ENCODE measurements at regions not wholly inside any gene's neighbourhood (a gene's known extent, or its start where the extent isn't known, plus 50 kb on each side); places are given as distances from the start of the nearest gene placed in this dataset.
"Not testable (repeated sequence)": the region's sequence is repeated elsewhere in the genome, so short reads cannot be mapped to it uniquely, and the experiment has no call there.

- H3K4me3 ChIP-seq (replicated peaks; ENCODE audit: low read depth, low read length) = no peak overlapping the region
- no peak for TF ChIP-seq CTCF (IDR thresholded peaks at IDR 0.05; ENCODE audit: low read depth, low read length, missing control alignments)
- no peak for DNase-seq (ENCODE audit: extremely low read depth, low read depth)
Observed at GRCh38 chr22:25327018-25327755, 107.7 kb downstream of the CRYBB2 start.

GRCh38 chr22:25331050-25331449, 111.6 kb downstream of the CRYBB2 start:
- TF ChIP-seq CTCF (IDR thresholded peaks at IDR 0.05; ENCODE audit: low read depth, low read length, missing control alignments) = no peak
- DNase-seq (ENCODE audit: extremely low read depth, low read depth) = no peak
- H3K4me3 ChIP-seq (replicated peaks; ENCODE audit: low read depth, low read length) = no peak overlapping the region

GRCh38 chr22:25331911-25332310, 112.5 kb downstream of the CRYBB2 start:
- not testable (repeated sequence) for H3K4me3 ChIP-seq (replicated peaks; ENCODE audit: low read depth, low read length); DNase-seq (ENCODE audit: extremely low read depth, low read depth)

- H3K4me3 ChIP-seq (replicated peaks; ENCODE audit: low read depth, low read length) = no peak overlapping the region
- no peak for TF ChIP-seq CTCF (IDR thresholded peaks at IDR 0.05; ENCODE audit: low read depth, low read length, missing control alignments)
- no peak for DNase-seq (ENCODE audit: extremely low read depth, low read depth)
Observed at GRCh38 chr22:25332386-25332785, 112.9 kb downstream of the CRYBB2 start.

- no peak overlapping the region for H3K4me3 ChIP-seq (replicated peaks; ENCODE audit: low read depth, low read length)
- DNase-seq (ENCODE audit: extremely low read depth, low read depth) = peak; percentile 10
- TF ChIP-seq CTCF (IDR thresholded peaks at IDR 0.05; ENCODE audit: low read depth, low read length, missing control alignments) = peak; percentile 64
Observed at GRCh38 chr22:25334162-25334490, 114.7 kb downstream of the CRYBB2 start.

GRCh38 chr22:25334631-25335030, 115.2 kb downstream of the CRYBB2 start:
- H3K4me3 ChIP-seq (replicated peaks; ENCODE audit: low read depth, low read length); DNase-seq (ENCODE audit: extremely low read depth, low read depth): not testable (repeated sequence)

- DNase-seq (ENCODE audit: extremely low read depth, low read depth); H3K4me3 ChIP-seq (replicated peaks; ENCODE audit: low read depth, low read length): not testable (repeated sequence)
Observed at GRCh38 chr22:25335276-25335675, 115.8 kb downstream of the CRYBB2 start.

- DNase-seq (ENCODE audit: extremely low read depth, low read depth); H3K4me3 ChIP-seq (replicated peaks; ENCODE audit: low read depth, low read length): not testable (repeated sequence)
Observed at GRCh38 chr22:25340536-25340935, 121.1 kb downstream of the CRYBB2 start.

GRCh38 chr22:25344366-25344765, 124.9 kb downstream of the CRYBB2 start:
- DNase-seq (ENCODE audit: extremely low read depth, low read depth); H3K4me3 ChIP-seq (replicated peaks; ENCODE audit: low read depth, low read length): not testable (repeated sequence)

All from HFF-Myc (cell line).